GM12865 (cell line): ENCODE measurements at regions not wholly inside any gene's neighbourhood (a gene's known extent, or its start where the extent isn't known, plus 50 kb on each side); places are given as distances from the start of the nearest gene placed in this dataset.
A peak's percentile ranks its signal among the peaks of the same experiment; 100 is the strongest.

Experiments used
- DNase-seq: peaks from one replicate; pipeline ENCODE4 v3.0.0; 2010; ENCODE audit warnings: low read depth
- H3K4me3 ChIP-seq: 2 replicates; pipeline ENCODE4 v1.5.1; 2011; ENCODE audit warnings: mild to moderate bottlenecking, low read depth, low read length, control low read depth
- TF ChIP-seq, protein P1 (sequence below): IDR thresholded peaks from 2 replicates; pipeline ENCODE4 v1.5.1; 2011; ENCODE audit warnings: low read length, control low read depth, low read depth, inconsistent platforms; ENCODE audit not compliant: insufficient read depth; ENCODE audit errors: missing control alignments

DNA sequence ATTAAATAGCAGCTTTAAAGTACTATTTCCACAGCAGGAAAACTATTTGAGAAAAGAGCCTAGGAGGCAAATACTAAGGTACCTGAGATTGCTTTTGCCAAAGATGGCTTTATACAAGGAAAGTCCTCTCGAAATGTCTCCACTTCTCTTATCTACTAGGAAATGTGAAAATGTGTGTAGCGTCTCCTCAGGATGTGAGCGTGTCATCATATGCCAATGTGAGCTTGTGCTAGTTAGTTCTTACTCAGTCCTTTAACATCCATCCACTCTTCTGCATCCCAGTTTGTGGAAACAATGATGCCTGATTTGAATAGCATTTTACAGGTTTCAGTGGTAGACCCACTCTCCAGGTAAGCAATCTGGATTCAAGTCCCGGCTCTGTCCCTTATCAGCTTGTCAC is 421.0 kb downstream of the DYNC2H1 start:
- no peak for DNase-seq
- no peak overlapping the region for H3K4me3 ChIP-seq
- TF ChIP-seq, protein P1, sequence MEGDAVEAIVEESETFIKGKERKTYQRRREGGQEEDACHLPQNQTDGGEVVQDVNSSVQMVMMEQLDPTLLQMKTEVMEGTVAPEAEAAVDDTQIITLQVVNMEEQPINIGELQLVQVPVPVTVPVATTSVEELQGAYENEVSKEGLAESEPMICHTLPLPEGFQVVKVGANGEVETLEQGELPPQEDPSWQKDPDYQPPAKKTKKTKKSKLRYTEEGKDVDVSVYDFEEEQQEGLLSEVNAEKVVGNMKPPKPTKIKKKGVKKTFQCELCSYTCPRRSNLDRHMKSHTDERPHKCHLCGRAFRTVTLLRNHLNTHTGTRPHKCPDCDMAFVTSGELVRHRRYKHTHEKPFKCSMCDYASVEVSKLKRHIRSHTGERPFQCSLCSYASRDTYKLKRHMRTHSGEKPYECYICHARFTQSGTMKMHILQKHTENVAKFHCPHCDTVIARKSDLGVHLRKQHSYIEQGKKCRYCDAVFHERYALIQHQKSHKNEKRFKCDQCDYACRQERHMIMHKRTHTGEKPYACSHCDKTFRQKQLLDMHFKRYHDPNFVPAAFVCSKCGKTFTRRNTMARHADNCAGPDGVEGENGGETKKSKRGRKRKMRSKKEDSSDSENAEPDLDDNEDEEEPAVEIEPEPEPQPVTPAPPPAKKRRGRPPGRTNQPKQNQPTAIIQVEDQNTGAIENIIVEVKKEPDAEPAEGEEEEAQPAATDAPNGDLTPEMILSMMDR = no peak

DNA sequence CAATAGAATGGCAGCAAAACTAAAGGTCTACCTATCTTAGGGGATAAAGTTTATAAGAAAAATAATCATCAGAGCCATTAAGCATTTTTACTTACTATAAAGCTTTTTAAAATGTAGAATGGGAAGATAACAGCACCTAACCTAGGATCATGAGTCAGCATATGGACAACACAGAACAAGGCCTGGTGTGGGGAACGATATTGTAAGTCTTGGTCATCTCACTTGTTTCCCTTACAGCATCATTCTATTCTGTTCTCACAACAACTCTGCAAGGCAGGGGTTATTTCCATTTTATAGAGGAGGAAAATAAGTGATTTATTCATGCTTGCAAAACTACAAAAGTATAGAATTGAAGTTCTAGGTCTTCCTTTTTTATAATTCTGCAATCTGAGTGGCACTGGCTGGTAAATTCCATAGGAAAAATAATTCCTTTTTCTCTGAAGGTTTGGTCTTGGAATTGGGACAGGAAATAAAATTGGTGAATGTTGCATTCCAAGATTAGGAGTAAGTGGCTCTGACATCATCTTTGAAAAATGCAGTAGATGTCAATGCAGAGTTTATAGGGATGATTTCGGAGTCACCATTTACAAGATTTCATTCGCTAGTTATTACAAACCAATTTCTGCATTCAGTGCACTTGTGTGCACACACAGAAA is 423.0 kb downstream of the DYNC2H1 start:
- H3K4me3 ChIP-seq = no peak overlapping the region
- TF ChIP-seq, protein P1 = no peak
- no peak for DNase-seq

DNA sequence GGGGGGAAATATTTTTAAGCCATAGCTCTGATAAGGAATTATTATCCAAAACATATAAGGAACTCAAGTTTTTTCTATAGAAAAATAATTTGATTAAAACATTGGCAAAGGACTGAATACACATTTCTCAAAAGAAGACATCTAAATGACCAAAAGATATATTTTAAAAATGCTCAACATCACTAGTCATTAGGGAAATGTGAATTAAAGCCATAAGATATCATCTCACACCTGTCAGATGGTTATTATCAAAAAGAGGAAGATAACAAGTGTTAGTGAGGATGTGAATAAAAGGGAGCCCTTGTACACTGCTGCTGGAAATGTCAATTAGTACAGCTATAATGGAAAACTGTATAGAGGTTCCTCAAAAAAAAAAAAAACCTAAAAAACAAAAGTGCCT is 425.0 kb downstream of the DYNC2H1 start:
- no peak overlapping the region for H3K4me3 ChIP-seq
- no peak for DNase-seq
- TF ChIP-seq, protein P1 = no peak

DNA sequence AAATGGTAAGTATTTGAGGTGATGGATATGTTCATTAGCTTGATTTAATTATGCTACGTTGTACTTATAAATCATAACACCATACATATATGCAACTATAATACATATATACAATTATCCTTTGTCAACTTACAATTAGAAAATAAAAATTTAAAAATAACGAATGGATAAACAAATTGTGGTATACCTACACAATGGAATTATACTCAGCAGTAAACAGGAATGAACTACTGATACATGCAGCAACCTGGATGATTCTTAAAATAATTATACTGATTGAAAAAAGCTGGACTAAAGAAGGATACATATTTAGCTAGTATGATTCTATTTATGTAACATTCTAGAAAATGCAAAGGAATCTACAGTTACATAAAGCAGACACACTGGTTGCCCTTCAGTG is 425.7 kb downstream of the DYNC2H1 start:
- TF ChIP-seq, protein P1 = no peak
- no peak for DNase-seq
- H3K4me3 ChIP-seq = no peak overlapping the region

DNA sequence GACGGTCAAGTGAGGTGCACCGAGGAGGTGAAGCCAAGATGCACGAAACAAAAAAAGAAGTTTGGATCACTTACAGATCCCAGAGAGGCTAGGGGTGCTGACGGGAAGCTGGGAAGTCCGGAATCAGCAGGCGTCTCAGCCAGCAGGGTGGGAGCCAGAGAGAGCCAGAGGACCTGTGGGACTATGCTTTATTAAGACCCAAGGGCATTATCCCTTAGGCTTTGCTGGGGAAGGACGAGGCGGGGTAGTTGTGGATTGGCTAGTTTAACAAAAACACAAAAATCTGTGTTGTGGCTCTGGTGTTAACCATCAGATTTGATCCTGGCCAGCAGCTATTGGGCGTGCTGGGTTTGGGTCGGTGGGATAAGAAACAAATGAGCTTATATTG is 427.1 kb downstream of the DYNC2H1 start:
- no peak for DNase-seq
- H3K4me3 ChIP-seq = no peak overlapping the region
- TF ChIP-seq, protein P1 = no peak

DNA sequence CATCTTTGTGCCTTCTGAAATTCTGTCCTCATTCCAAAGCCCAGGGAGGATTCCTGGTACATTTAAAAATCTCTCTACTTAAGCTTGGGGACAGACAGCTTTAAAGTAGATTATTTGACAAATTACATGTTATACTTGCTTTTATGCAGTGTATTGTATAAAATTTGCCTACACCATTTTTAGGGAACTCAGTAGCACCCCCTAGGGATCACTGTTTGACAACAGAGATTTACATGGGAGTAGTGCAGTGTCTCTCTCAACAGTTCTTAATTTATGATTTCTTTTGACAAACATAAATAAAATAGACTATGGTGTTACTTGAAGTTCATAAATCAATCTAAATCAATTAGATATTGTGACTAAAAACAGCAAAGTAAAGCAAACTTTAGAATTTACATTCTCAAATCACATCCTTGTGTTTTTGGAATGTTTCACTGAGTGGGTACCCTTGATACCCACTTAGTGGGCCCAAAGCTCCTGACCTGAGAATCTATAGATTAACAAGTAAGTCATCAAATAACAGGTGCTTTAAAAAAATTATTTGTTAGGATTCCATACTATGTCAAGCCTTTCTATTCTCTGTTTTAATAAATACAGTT is 428.8 kb downstream of the DYNC2H1 start:
- DNase-seq = peak; percentile 8
- H3K4me3 ChIP-seq = no peak overlapping the region
- TF ChIP-seq, protein P1 = peak; percentile 28

DNA sequence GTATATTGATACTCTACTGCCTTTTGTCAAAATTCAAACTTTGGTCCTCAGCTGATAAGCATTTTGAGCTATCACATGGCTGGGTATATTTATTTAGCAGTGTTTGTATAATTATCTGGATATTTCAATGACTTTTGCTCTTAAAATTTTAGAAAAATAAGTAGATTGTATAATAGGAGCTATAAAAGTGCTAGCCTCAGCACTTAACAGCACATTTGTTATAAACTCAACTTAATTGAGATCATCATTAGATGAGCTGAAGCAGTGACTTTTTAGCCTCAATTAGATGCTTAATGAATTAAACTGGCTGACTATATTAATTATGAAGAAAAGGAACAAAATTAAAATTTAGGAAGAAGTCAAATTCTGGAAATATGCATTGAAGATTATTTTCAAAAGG is 429.9 kb downstream of the DYNC2H1 start:
- no peak for DNase-seq
- H3K4me3 ChIP-seq = no peak overlapping the region
- TF ChIP-seq, protein P1 = no peak
